ENCODE measurements at regions not wholly inside any gene's neighbourhood (a gene's known extent, or its start where the extent isn't known, plus 50 kb on each side); places are given as distances from the start of the nearest gene placed in this dataset.

DNA sequence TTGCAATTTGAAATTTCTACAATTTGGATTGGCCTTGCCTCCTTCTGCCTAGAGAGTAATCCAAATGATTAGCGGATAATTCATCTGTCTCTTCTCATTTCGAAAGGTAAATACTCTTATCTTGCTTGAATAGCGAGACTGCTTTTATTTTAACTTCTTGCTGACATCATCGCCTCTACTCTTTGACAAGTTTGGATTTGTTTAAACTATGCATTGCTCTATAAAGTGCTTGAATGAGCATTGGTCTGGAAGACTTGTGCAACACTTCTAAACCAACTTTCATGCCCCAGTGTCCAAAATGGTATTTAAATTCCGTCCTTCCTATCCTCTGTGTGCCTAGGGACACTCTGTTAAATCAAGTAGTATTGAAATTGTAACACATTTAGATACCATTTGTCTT lies 384.1 kb upstream of the SLC35B3 start:
- ATAC-seq (ENCODE audit: insufficient read depth, low FRiP score) (no peak), DNase-seq (peak in 1 of 3 donors; percentile 11)
- no peaks in the 10 kb centered on the region for H3K27me3 ChIP-seq (ENCODE audit: control insufficient read depth in 3 of 3, insufficient read depth in 3 of 3, low read length in 2 of 3)
- no peaks in the 10 kb centered on the region for H3K9me3 ChIP-seq (ENCODE audit: control insufficient read depth in 4 of 4, insufficient read depth in 3 of 4, low read length in 3 of 4)
- no peak overlapping the region for H3K9ac ChIP-seq (ENCODE audit: insufficient read depth in 1 of 2, low read length in 2 of 2)
- H3K36me3 ChIP-seq (ENCODE audit: control insufficient read depth in 4 of 4, insufficient read depth in 4 of 4, low read length in 4 of 4) = no peaks in the 10 kb centered on the region
- H3K4me1 ChIP-seq (ENCODE audit: control insufficient read depth in 5 of 5, insufficient read depth in 5 of 5, low read length in 5 of 5) = no peaks in the 10 kb centered on the region
- H3K27ac ChIP-seq (ENCODE audit: low read depth in 1 of 2, low read length in 1 of 2) = no peak overlapping the region
- WGBS, 2 donors = 51 to 70% methylated on average over 5 of the region's 5 CpGs
- TF ChIP-seq, protein P1, sequence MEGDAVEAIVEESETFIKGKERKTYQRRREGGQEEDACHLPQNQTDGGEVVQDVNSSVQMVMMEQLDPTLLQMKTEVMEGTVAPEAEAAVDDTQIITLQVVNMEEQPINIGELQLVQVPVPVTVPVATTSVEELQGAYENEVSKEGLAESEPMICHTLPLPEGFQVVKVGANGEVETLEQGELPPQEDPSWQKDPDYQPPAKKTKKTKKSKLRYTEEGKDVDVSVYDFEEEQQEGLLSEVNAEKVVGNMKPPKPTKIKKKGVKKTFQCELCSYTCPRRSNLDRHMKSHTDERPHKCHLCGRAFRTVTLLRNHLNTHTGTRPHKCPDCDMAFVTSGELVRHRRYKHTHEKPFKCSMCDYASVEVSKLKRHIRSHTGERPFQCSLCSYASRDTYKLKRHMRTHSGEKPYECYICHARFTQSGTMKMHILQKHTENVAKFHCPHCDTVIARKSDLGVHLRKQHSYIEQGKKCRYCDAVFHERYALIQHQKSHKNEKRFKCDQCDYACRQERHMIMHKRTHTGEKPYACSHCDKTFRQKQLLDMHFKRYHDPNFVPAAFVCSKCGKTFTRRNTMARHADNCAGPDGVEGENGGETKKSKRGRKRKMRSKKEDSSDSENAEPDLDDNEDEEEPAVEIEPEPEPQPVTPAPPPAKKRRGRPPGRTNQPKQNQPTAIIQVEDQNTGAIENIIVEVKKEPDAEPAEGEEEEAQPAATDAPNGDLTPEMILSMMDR (IDR thresholded peaks at IDR 0.05; ENCODE audit: control extremely low read depth, extremely low read depth) = no peak
- H3K4me3 ChIP-seq = no peak overlapping the region

DNA sequence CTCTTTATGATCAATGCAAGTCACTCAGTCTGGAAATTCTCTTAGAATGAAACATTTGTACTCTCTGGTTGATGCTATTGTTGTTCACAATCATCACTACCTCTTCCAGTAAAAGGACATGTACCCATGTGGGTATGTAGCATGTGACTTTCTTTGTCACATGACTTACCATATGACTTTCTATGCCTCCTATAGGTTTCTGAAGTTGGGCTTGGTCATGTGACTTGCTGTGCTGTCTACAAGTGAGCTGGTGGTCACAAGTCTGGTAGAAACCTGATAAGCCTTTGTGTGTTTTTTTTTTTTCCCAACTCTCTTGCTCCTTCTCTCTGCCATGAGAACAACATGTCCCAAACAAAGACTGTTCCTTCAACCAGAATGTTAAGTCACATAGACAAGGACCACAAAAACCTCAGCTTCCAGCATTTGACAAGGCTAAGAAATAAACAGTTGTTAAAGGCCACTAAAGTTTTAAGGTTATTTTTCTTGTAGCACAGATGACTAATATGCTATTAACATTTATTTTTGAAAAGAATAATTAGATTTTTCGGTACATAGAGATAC lies 379.2 kb upstream of the SLC35B3 start:
- ATAC-seq (ENCODE audit: insufficient read depth, low FRiP score) = no peak
- no peak overlapping the region for H3K27ac ChIP-seq (ENCODE audit: low read depth in 1 of 2, low read length in 1 of 2)
- H3K9ac ChIP-seq (ENCODE audit: insufficient read depth in 1 of 2, low read length in 2 of 2) = no peak overlapping the region
- H3K36me3 ChIP-seq (ENCODE audit: control insufficient read depth in 4 of 4, insufficient read depth in 4 of 4, low read length in 4 of 4) = no peaks in the 10 kb centered on the region
- no peak overlapping the region for H3K4me3 ChIP-seq
- WGBS, 2 donors = 53 to 79% methylated on average over 1 of the region's 1 CpG
- no peaks in the 10 kb centered on the region for H3K9me3 ChIP-seq (ENCODE audit: control insufficient read depth in 4 of 4, insufficient read depth in 3 of 4, low read length in 3 of 4)
- TF ChIP-seq, protein P1 (IDR thresholded peaks at IDR 0.05; ENCODE audit: control extremely low read depth, extremely low read depth) = no peak
- no peaks in the 10 kb centered on the region for H3K27me3 ChIP-seq (ENCODE audit: control insufficient read depth in 3 of 3, insufficient read depth in 3 of 3, low read length in 2 of 3)
- DNase-seq = no peak
- H3K4me1 ChIP-seq (ENCODE audit: control insufficient read depth in 5 of 5, insufficient read depth in 5 of 5, low read length in 5 of 5) = no peaks in the 10 kb centered on the region

DNA sequence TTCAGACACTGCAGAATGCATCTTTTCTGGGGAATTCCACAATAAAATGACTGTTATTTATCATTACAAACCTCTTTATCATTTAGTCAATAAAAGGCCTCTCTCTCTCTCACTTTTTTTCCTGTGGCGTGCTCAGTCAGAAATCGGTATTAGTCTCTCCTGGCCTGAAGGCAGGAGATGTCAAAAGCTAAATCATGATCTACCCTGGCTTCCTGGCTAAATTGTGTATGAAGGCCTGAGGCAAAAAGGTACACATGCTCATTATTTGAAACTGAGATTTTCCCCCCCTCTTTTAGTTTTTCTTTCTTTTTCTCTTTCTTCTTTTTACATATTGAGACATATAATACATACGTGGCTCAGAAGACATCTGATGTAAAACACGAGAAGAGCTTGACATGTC lies 375.0 kb upstream of the SLC35B3 start:
- no peak for ATAC-seq (ENCODE audit: insufficient read depth, low FRiP score)
- no peak overlapping the region for H3K4me3 ChIP-seq
- no peaks in the 10 kb centered on the region for H3K27me3 ChIP-seq (ENCODE audit: control insufficient read depth in 3 of 3, insufficient read depth in 3 of 3, low read length in 2 of 3)
- no peaks in the 10 kb centered on the region for H3K4me1 ChIP-seq (ENCODE audit: control insufficient read depth in 5 of 5, insufficient read depth in 5 of 5, low read length in 5 of 5)
- H3K9me3 ChIP-seq (ENCODE audit: control insufficient read depth in 4 of 4, insufficient read depth in 3 of 4, low read length in 3 of 4) = no peaks in the 10 kb centered on the region
- no peak for DNase-seq
- TF ChIP-seq, protein P1 (IDR thresholded peaks at IDR 0.05; ENCODE audit: control extremely low read depth, extremely low read depth) = no peak
- H3K27ac ChIP-seq (ENCODE audit: low read depth in 1 of 2, low read length in 1 of 2) = no peak overlapping the region
- H3K9ac ChIP-seq (ENCODE audit: insufficient read depth in 1 of 2, low read length in 2 of 2) = no peak overlapping the region
- H3K36me3 ChIP-seq (ENCODE audit: control insufficient read depth in 4 of 4, insufficient read depth in 4 of 4, low read length in 4 of 4) = no peaks in the 10 kb centered on the region
- WGBS, 2 donors = 88 to 91% methylated on average over 4 of the region's 4 CpGs

DNA sequence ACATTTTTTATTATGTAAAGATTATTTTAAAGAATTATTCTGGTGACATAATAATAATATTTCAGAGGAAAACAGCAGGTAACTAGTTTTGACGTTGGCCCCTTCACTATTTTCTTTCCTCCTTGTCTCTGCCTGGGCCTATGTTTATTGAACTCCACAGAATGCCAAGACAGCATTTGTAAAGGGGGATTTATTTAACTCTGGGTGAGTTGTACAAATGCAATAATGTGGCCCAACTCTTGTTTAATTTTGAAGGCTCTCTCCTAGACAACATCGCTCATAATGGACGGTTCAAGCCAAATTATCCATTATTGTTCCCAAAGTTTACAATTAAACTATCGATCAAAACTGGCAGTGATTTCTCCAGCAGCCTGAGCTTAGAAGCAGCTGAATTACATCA lies 374.3 kb upstream of the SLC35B3 start:
- no peak for ATAC-seq (ENCODE audit: insufficient read depth, low FRiP score)
- TF ChIP-seq, protein P1 (IDR thresholded peaks at IDR 0.05; ENCODE audit: control extremely low read depth, extremely low read depth) = no peak
- DNase-seq = no peak
- H3K27me3 ChIP-seq (ENCODE audit: control insufficient read depth in 3 of 3, insufficient read depth in 3 of 3, low read length in 2 of 3) = no peaks in the 10 kb centered on the region
- no peaks in the 10 kb centered on the region for H3K36me3 ChIP-seq (ENCODE audit: control insufficient read depth in 4 of 4, insufficient read depth in 4 of 4, low read length in 4 of 4)
- WGBS, 2 donors = 78 to 87% methylated on average over 4 of the region's 4 CpGs
- H3K4me3 ChIP-seq = no peak overlapping the region
- no peak overlapping the region for H3K9ac ChIP-seq (ENCODE audit: insufficient read depth in 1 of 2, low read length in 2 of 2)
- H3K4me1 ChIP-seq (ENCODE audit: control insufficient read depth in 5 of 5, insufficient read depth in 5 of 5, low read length in 5 of 5) = no peaks in the 10 kb centered on the region
- H3K9me3 ChIP-seq (ENCODE audit: control insufficient read depth in 4 of 4, insufficient read depth in 3 of 4, low read length in 3 of 4) = no peaks in the 10 kb centered on the region
- no peak overlapping the region for H3K27ac ChIP-seq (ENCODE audit: low read depth in 1 of 2, low read length in 1 of 2)
